SU-DHL-6 (cell line): ENCODE measurements at regions not wholly inside any gene's neighbourhood (a gene's known extent, or its start where the extent isn't known, plus 50 kb on each side); places are given as distances from the start of the nearest gene placed in this dataset.

Source experiments
- EZH2phosphoT487 ChIP-seq: fragments of 200-600 bp; sonication (generic), shearing (Covaris generic); conservative IDR thresholded peaks from 2 replicates; pipeline ENCODE4 v1.6.1; 2018; ENCODE audit warnings: mild to moderate bottlenecking, antibody characterized with exemption, low read length, moderate library complexity, mixed read lengths
- TF ChIP-seq, protein P1 (sequence below): fragments of 200-600 bp; sonication (generic); IDR thresholded peaks from one replicate; pipeline ENCODE4 v1.5.1; 2017; ENCODE audit warnings: antibody characterized with exemption, mild to moderate bottlenecking, low read length, moderate library complexity; ENCODE audit not compliant: insufficient read depth, poor library complexity, severe bottlenecking

DNA sequence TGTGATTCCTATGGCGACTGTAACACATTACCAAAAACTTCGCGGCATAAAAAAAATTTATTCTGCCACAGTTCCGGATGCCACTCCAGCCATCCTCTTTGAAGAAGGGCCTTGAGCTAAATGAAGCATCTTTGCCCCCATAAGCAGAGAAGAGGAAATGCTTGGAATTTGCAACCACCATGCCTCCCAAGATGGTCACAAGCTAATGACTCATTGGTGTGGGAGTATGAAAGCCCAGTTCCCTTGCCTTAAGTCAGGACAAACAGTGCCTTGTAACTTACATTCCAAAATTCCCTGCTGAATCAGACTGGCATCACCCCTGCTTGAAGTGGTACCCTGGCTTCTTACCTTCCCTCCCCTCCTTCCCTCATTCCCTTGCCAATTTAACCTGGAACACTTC is 1077.4 kb downstream of the EPHA3 start:
- TF ChIP-seq, protein P1, sequence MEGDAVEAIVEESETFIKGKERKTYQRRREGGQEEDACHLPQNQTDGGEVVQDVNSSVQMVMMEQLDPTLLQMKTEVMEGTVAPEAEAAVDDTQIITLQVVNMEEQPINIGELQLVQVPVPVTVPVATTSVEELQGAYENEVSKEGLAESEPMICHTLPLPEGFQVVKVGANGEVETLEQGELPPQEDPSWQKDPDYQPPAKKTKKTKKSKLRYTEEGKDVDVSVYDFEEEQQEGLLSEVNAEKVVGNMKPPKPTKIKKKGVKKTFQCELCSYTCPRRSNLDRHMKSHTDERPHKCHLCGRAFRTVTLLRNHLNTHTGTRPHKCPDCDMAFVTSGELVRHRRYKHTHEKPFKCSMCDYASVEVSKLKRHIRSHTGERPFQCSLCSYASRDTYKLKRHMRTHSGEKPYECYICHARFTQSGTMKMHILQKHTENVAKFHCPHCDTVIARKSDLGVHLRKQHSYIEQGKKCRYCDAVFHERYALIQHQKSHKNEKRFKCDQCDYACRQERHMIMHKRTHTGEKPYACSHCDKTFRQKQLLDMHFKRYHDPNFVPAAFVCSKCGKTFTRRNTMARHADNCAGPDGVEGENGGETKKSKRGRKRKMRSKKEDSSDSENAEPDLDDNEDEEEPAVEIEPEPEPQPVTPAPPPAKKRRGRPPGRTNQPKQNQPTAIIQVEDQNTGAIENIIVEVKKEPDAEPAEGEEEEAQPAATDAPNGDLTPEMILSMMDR: no peak
- TF ChIP-seq EZH2phosphoT487: no peak
